ENCODE measurements at regions not wholly inside any gene's neighbourhood (a gene's known extent, or its start where the extent isn't known, plus 50 kb on each side); places are given as distances from the start of the nearest gene placed in this dataset.

DNA sequence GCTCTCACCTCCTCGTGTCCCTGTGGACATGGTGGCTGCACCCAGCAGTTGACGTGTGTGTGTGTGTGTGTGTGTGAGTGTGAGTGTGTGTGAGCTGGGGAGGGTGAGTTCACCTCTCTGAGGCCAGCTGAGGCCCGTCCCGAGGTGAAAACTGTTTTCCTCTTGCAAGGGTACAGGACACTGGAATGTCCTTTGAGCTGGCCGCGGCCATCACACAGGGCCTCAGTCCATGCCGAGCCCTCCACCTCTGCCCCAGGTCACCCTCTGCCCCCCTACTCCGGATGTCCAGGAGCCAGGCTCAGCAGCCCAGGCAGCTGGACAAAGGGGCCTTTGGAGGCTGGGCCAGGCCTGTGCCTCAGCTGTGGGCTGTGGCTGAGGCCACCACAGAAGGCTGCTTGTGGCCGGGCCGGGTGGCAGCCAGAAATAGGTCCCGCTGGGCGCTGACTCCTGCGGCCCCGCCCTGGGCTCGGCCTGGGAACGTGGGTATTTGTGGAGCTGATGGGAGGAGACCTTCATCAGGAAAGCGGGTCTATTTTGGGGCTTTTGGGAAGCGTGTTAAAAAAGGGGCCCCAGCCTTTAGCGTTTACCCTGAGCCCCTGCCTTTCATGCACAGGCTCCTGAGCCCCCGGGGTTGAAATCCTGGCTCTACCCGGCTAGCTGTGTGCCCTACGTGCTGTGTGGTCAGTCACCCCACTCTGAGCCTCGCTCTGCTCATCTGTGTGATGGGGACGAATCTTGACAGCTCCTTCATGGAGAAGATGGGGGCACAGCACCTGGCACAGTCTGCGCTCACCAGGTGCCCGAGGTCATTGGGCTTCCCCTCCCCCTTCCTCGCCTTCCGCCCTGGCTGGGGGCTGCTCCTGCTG is 75.1 kb upstream of the IER5L start:
- H3K9ac ChIP-seq (ENCODE audit: low read depth, low read length): no peak overlapping the region
- no peaks in the 10 kb centered on the region for H3K36me3 ChIP-seq (ENCODE audit: insufficient read depth, low read depth, low read length)
- no peaks in the 10 kb centered on the region for H3K9me3 ChIP-seq (ENCODE audit: insufficient read depth, low read depth, low read length)
- H3K27me3 ChIP-seq (ENCODE audit: insufficient read depth, low read length): peaks cover 29% of the 10 kb centered on the region
- H3K4me3 ChIP-seq (ENCODE audit: low read length): no peak overlapping the region
- no peak overlapping the region for H3K27ac ChIP-seq (ENCODE audit: low read length)
- no peaks in the 10 kb centered on the region for H3K4me1 ChIP-seq (ENCODE audit: insufficient read depth, low read length)

- Histone ChIP-seq H3K4me1 (ENCODE audit: insufficient read depth, low read length) (no peaks in the 10 kb centered on the region), H3K27ac (ENCODE audit: low read length) (no peak overlapping the region)
These were observed 72.7 kb upstream of the IER5L start for GRCh38 chr9:129250786-129251185.

GRCh38 chr9:129247285-129248153 is 69.5 kb upstream of the IER5L start:
- Histone ChIP-seq H3K36me3 (ENCODE audit: insufficient read depth, low read depth, low read length) (no peaks in the 10 kb centered on the region), H3K27ac (ENCODE audit: low read length) (no peak overlapping the region), H3K27me3 (ENCODE audit: insufficient read depth, low read length) (no peaks in the 10 kb centered on the region), H3K4me1 (ENCODE audit: insufficient read depth, low read length) (peaks cover 3% of the 10 kb centered on the region; the same call in 1 of the 2 replicates), H3K4me3 (ENCODE audit: low read length) (no peak overlapping the region), H3K9me3 (ENCODE audit: insufficient read depth, low read depth, low read length) (no peaks in the 10 kb centered on the region), H3K9ac (ENCODE audit: low read depth, low read length) (no peak overlapping the region)

More at GRCh38 chr9:129250786-129251185, 72.7 kb upstream of the IER5L start:
- Histone ChIP-seq H3K9ac (ENCODE audit: low read depth, low read length) (no peak overlapping the region), H3K4me3 (ENCODE audit: low read length) (no peak overlapping the region), H3K27me3 (ENCODE audit: insufficient read depth, low read length) (peaks cover 7% of the 10 kb centered on the region; the same call in 1 of the 2 replicates), H3K36me3 (ENCODE audit: insufficient read depth, low read depth, low read length) (no peaks in the 10 kb centered on the region), H3K9me3 (ENCODE audit: insufficient read depth, low read depth, low read length) (no peaks in the 10 kb centered on the region)

DNA sequence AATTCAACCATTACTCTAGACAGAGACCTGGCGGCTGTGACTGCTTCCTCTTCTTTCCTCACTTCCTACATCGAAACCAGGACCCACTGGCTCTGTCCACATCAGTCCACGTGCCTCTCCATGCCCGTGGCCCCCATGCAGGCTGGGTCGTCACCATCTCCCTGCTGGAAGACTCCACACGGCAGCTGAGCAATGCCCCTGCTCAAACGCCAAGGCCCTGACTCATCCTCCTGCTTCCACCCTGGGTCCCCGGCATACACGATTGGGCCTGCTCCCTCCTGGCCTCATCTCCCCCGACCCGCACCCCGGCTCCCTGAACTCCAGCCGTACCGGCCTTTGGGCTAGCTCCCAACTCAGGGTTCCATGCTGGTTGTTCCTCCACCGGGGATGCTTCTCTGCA is 67.2 kb upstream of the IER5L start:
- no peak overlapping the region for H3K4me3 ChIP-seq (ENCODE audit: low read length)
- no peaks in the 10 kb centered on the region for H3K36me3 ChIP-seq (ENCODE audit: insufficient read depth, low read depth, low read length)
- H3K9ac ChIP-seq (ENCODE audit: low read depth, low read length): no peak overlapping the region
- no peaks in the 10 kb centered on the region for H3K27me3 ChIP-seq (ENCODE audit: insufficient read depth, low read length)
- H3K27ac ChIP-seq (ENCODE audit: low read length): no peak overlapping the region
- peaks cover 3% of the 10 kb centered on the region; the same call in 1 of the 2 replicates for H3K4me1 ChIP-seq (ENCODE audit: insufficient read depth, low read length)
- no peaks in the 10 kb centered on the region for H3K9me3 ChIP-seq (ENCODE audit: insufficient read depth, low read depth, low read length)

- H3K9ac ChIP-seq (ENCODE audit: low read depth, low read length): no peak overlapping the region
These were observed 65.0 kb upstream of the IER5L start for GRCh38 chr9:129242971-129243561.

GRCh38 chr9:129242191-129242941 is 64.3 kb upstream of the IER5L start:
- no peaks in the 10 kb centered on the region for H3K9me3 ChIP-seq (ENCODE audit: insufficient read depth, low read depth, low read length)
- no peak overlapping the region for H3K4me3 ChIP-seq (ENCODE audit: low read length)
- H3K27ac ChIP-seq (ENCODE audit: low read length): no peak overlapping the region
- peaks cover 3% of the 10 kb centered on the region; the same call in 1 of the 2 replicates for H3K4me1 ChIP-seq (ENCODE audit: insufficient read depth, low read length)
- H3K9ac ChIP-seq (ENCODE audit: low read depth, low read length): no peak overlapping the region
- no peaks in the 10 kb centered on the region for H3K27me3 ChIP-seq (ENCODE audit: insufficient read depth, low read length)
- no peaks in the 10 kb centered on the region for H3K36me3 ChIP-seq (ENCODE audit: insufficient read depth, low read depth, low read length)

More at GRCh38 chr9:129242971-129243561, 65.0 kb upstream of the IER5L start:
- H3K36me3 ChIP-seq (ENCODE audit: insufficient read depth, low read depth, low read length): no peaks in the 10 kb centered on the region
- H3K27ac ChIP-seq (ENCODE audit: low read length): no peak overlapping the region
- no peaks in the 10 kb centered on the region for H3K9me3 ChIP-seq (ENCODE audit: insufficient read depth, low read depth, low read length)
- H3K27me3 ChIP-seq (ENCODE audit: insufficient read depth, low read length): no peaks in the 10 kb centered on the region
- H3K4me3 ChIP-seq (ENCODE audit: low read length): no peak overlapping the region
- H3K4me1 ChIP-seq (ENCODE audit: insufficient read depth, low read length): peaks cover 3% of the 10 kb centered on the region; the same call in 1 of the 2 replicates

- no peaks in the 10 kb centered on the region for H3K27me3 ChIP-seq (ENCODE audit: insufficient read depth, low read length)
- no peaks in the 10 kb centered on the region for H3K36me3 ChIP-seq (ENCODE audit: insufficient read depth, low read depth, low read length)
- H3K4me3 ChIP-seq (ENCODE audit: low read length): no peak overlapping the region
- peaks cover 3% of the 10 kb centered on the region; the same call in 1 of the 2 replicates for H3K4me1 ChIP-seq (ENCODE audit: insufficient read depth, low read length)
- no peak overlapping the region for H3K9ac ChIP-seq (ENCODE audit: low read depth, low read length)
- H3K9me3 ChIP-seq (ENCODE audit: insufficient read depth, low read depth, low read length): no peaks in the 10 kb centered on the region
- H3K27ac ChIP-seq (ENCODE audit: low read length): no peak overlapping the region
These were observed 63.7 kb upstream of the IER5L start for GRCh38 chr9:129241725-129242124.

- Histone ChIP-seq H3K27ac (ENCODE audit: low read length) (no peak overlapping the region), H3K36me3 (ENCODE audit: insufficient read depth, low read depth, low read length) (no peaks in the 10 kb centered on the region), H3K9me3 (ENCODE audit: insufficient read depth, low read depth, low read length) (no peaks in the 10 kb centered on the region), H3K4me3 (ENCODE audit: low read length) (no peak overlapping the region), H3K27me3 (ENCODE audit: insufficient read depth, low read length) (no peaks in the 10 kb centered on the region), H3K9ac (ENCODE audit: low read depth, low read length) (no peak overlapping the region), H3K4me1 (ENCODE audit: insufficient read depth, low read length) (peaks cover 3% of the 10 kb centered on the region; the same call in 1 of the 2 replicates)
These were observed 62.6 kb upstream of the IER5L start for GRCh38 chr9:129240581-129241211.

- H3K4me1 ChIP-seq (ENCODE audit: insufficient read depth, low read length): peaks cover 3% of the 10 kb centered on the region; the same call in 1 of the 2 replicates
- no peaks in the 10 kb centered on the region for H3K27me3 ChIP-seq (ENCODE audit: insufficient read depth, low read length)
- H3K36me3 ChIP-seq (ENCODE audit: insufficient read depth, low read depth, low read length): no peaks in the 10 kb centered on the region
- H3K27ac ChIP-seq (ENCODE audit: low read length): no peak overlapping the region
- no peak overlapping the region for H3K9ac ChIP-seq (ENCODE audit: low read depth, low read length)
- no peak overlapping the region for H3K4me3 ChIP-seq (ENCODE audit: low read length)
- H3K9me3 ChIP-seq (ENCODE audit: insufficient read depth, low read depth, low read length): no peaks in the 10 kb centered on the region
These were observed 62.0 kb upstream of the IER5L start for GRCh38 chr9:129239946-129240490.

DNA sequence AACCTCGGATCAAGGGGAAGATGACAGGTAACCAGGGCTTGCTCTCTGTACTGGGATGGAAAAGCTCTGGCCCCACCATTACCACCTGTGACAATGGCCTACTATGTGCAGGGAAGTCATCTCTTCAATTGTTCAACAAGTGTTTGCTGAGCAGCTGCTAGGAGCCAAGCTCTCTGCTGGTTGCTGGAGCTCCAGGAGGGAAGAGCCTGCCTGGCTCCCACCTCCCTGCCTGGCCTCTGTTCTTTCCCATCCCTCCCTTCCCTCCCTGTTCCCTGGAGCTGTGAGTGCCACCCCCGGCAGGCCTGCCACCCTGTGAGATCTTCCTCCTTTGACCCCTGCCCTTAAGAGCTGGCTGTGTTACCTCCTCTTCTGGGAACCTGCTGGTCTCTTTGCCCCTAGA is 59.7 kb upstream of the IER5L start:
- Histone ChIP-seq H3K27me3 (ENCODE audit: insufficient read depth, low read length) (no peaks in the 10 kb centered on the region), H3K9ac (ENCODE audit: low read depth, low read length) (no peak overlapping the region), H3K4me1 (ENCODE audit: insufficient read depth, low read length) (no peaks in the 10 kb centered on the region; the same call in 1 of the 2 replicates), H3K4me3 (ENCODE audit: low read length) (no peak overlapping the region), H3K27ac (ENCODE audit: low read length) (no peak overlapping the region), H3K9me3 (ENCODE audit: insufficient read depth, low read depth, low read length) (no peaks in the 10 kb centered on the region), H3K36me3 (ENCODE audit: insufficient read depth, low read depth, low read length) (no peaks in the 10 kb centered on the region)
